ENCODE measurements at regions not wholly inside any gene's neighbourhood (a gene's known extent, or its start where the extent isn't known, plus 50 kb on each side); places are given as distances from the start of the nearest gene placed in this dataset.

- TF ChIP-seq CTCF (conservative IDR thresholded peaks at IDR 0.05; ENCODE audit: low read depth in 2 of 2), result no peak
- TF ChIP-seq EZH2phosphoT487 (IDR thresholded peaks at IDR 0.05; ENCODE audit: unreplicated experiment), result no peak
- no peak for TF ChIP-seq POLR2AphosphoS5 (IDR thresholded peaks at IDR 0.05; ENCODE audit: low read depth)
- no peak for TF ChIP-seq EZH2 (IDR thresholded peaks at IDR 0.05; ENCODE audit: low read depth, unreplicated experiment)
- no peak for TF ChIP-seq JUNB (IDR thresholded peaks at IDR 0.05; ENCODE audit: unreplicated experiment)
- no peak for TF ChIP-seq CREB1 (CRISPR knock-in tag; IDR thresholded peaks at IDR 0.05; ENCODE audit: low read depth)
- no peak for TF ChIP-seq REST (IDR thresholded peaks at IDR 0.05; ENCODE audit: unreplicated experiment)
- TF ChIP-seq ZNF114 (CRISPR knock-in tag; IDR thresholded peaks at IDR 0.05), result no peak
- no peak for TF ChIP-seq ETS1 (IDR thresholded peaks at IDR 0.05)
- TF ChIP-seq NANOG (IDR thresholded peaks at IDR 0.05; ENCODE audit: borderline replicate concordance), result no peak
- TF ChIP-seq ZNF331 (CRISPR knock-in tag; IDR thresholded peaks at IDR 0.05; ENCODE audit: low read depth), result no peak
These were observed 341.4 kb downstream of the DIRAS2 start for GRCh38 chr9:90301277-90301653.

All from GM23338 (cell line).